ENCODE measurements at regions not wholly inside any gene's neighbourhood (a gene's known extent, or its start where the extent isn't known, plus 50 kb on each side); places are given as distances from the start of the nearest gene placed in this dataset.
A peak's percentile ranks its signal among the peaks of the same experiment; 100 is the strongest.

- DNase-seq = peak; percentile 20
Observed at GRCh38 chr3:24843955-24844354, 349.3 kb upstream of the THRB start.

GRCh38 chr3:24845524-24846155 lies 351.0 kb upstream of the THRB start:
- no peak for DNase-seq

GRCh38 chr3:24846286-24846860 lies 351.7 kb upstream of the THRB start:
- no peak for DNase-seq

GRCh38 chr3:24850245-24850644 lies 355.6 kb upstream of the THRB start:
- no peak for DNase-seq

GRCh38 chr3:24853685-24854490 lies 359.2 kb upstream of the THRB start:
- DNase-seq = no peak

GRCh38 chr3:24854748-24855147 lies 360.1 kb upstream of the THRB start:
- DNase-seq = no peak

GRCh38 chr3:24857945-24858344 lies 363.3 kb upstream of the THRB start:
- no peak for DNase-seq

- no peak for DNase-seq
Observed at GRCh38 chr3:24863215-24863614, 368.6 kb upstream of the THRB start.

- peak; percentile 37 for DNase-seq
Observed at GRCh38 chr3:24867783-24868182, 373.1 kb upstream of the THRB start.

GRCh38 chr3:24881239-24881638 lies 386.6 kb upstream of the THRB start:
- no peak for DNase-seq

- no peak for DNase-seq
Observed at GRCh38 chr3:24886501-24886900, 391.9 kb upstream of the THRB start.

- DNase-seq = no peak
Observed at GRCh38 chr3:24890012-24890411, 395.4 kb upstream of the THRB start.

- no peak for DNase-seq
Observed at GRCh38 chr3:24899373-24899772, 404.7 kb upstream of the THRB start.

- no peak for DNase-seq
Observed at GRCh38 chr3:24899901-24900603, 405.4 kb upstream of the THRB start.

- no peak for DNase-seq
Observed at GRCh38 chr3:24905266-24905665, 410.6 kb upstream of the THRB start.

- DNase-seq = no peak
Observed at GRCh38 chr3:24907106-24907505, 412.5 kb upstream of the THRB start.

- no peak for DNase-seq
Observed at GRCh38 chr3:24911076-24911475, 416.4 kb upstream of the THRB start.

- DNase-seq = no peak
Observed at GRCh38 chr3:24915639-24916038, 421.0 kb upstream of the THRB start.

- DNase-seq = no peak
Observed at GRCh38 chr3:24917908-24918307, 423.3 kb upstream of the THRB start.

GRCh38 chr3:24923570-24923969 lies 428.9 kb upstream of the THRB start:
- no peak for DNase-seq

GRCh38 chr3:24929521-24929920 lies 434.9 kb upstream of the THRB start:
- no peak for DNase-seq

- no peak for DNase-seq
Observed at GRCh38 chr3:24933401-24933800, 438.8 kb upstream of the THRB start.

- DNase-seq = no peak
Observed at GRCh38 chr3:24936574-24936973, 441.9 kb upstream of the THRB start.

Data from skin of body (tissue), 1 donor.